ENCODE measurements at regions not wholly inside any gene's neighbourhood (a gene's known extent, or its start where the extent isn't known, plus 50 kb on each side); places are given as distances from the start of the nearest gene placed in this dataset.

DNA sequence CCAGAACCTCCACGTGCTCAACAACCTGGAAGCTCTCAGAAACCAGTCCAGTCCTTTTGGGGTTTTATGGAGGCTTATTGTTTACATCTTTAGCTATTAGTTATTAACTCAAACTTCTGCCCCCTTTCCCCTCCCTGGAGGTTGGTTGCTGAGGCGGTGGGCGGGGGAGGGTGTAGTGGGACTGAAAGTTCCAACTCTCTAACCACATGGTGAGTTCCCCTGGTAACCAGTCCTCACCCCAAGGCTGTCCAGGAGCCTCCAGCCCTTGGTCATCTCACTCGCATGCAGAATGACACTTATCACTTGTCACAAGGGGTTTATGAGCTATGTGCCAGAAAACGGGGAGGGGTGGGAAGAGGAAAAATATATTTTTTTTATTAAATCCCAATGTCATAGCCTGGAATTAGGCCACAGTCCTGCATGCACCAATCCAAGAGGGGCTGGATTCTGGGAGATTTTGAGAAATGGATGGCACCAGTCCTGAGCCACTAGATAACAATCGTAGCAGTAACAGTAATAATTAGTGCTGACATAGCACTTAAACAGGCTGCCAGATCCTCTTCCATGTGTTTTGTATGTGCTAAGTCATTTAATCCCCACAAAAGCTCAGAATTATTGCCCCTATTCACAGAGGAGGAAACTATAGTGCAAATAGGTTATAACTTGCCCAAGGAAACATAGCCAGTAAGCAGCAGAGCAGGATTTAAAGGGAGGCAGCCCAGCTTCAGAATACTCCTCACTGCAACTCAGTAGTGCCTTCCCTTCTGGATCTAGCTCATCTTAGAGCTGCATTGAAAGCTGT is 85.7 kb downstream of the CRYGS start:
- TF ChIP-seq EP300 (IDR thresholded peaks at IDR 0.05): no peak
- no peak for TF ChIP-seq POLR2A (IDR thresholded peaks at IDR 0.05; ENCODE audit: low read depth)
- TF ChIP-seq, protein P1, sequence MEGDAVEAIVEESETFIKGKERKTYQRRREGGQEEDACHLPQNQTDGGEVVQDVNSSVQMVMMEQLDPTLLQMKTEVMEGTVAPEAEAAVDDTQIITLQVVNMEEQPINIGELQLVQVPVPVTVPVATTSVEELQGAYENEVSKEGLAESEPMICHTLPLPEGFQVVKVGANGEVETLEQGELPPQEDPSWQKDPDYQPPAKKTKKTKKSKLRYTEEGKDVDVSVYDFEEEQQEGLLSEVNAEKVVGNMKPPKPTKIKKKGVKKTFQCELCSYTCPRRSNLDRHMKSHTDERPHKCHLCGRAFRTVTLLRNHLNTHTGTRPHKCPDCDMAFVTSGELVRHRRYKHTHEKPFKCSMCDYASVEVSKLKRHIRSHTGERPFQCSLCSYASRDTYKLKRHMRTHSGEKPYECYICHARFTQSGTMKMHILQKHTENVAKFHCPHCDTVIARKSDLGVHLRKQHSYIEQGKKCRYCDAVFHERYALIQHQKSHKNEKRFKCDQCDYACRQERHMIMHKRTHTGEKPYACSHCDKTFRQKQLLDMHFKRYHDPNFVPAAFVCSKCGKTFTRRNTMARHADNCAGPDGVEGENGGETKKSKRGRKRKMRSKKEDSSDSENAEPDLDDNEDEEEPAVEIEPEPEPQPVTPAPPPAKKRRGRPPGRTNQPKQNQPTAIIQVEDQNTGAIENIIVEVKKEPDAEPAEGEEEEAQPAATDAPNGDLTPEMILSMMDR (IDR thresholded peaks at IDR 0.05): no peak
